ENCODE measurements at regions not wholly inside any gene's neighbourhood (a gene's known extent, or its start where the extent isn't known, plus 50 kb on each side); places are given as distances from the start of the nearest gene placed in this dataset.

DNA sequence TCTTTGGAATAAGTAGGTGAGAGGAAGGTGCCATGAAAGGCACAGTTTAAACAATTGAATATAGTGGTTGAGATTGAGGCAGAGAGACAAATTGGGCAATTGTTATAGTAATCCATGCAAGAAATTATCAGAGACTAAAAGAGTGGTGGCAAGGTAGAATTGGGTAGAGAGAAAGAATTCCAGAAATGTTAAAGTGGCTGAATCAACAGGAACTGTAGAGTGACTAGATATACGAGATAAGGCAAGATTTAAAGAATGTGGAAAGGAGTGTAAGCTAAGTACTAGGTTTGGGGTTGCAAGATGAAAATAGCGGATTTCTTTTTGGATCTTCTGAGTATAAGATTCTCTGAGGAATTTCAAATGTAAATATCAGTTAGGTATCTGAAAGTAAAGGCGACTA is 285.2 kb downstream of the DMRTA1 start:
- no peak for DNase-seq (ENCODE audit: low read depth)
- no peak overlapping the region for H3K4me3 ChIP-seq (ENCODE audit: low read depth, low read length)
- TF ChIP-seq CTCF (IDR thresholded peaks at IDR 0.05; ENCODE audit: insufficient read depth, low read length): no peak

DNA sequence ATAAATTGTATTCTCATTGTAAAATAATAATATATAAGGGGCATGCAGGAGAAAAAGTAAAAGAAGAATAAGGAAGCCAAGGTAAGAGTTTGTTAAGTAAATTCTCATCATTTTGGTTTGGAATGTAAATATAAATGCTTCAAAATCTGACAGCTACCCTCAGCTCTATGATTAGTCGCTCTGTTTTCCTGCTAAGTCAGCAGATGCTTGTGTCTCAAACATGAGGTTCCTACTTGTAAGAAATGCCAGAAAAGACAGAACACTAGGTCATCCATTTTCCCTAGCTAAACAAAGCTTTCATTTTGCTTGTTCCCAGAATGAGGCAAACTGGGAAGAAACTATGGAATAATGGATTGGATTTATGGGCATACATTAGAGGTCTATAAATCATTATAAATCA is 293.1 kb downstream of the DMRTA1 start:
- H3K4me3 ChIP-seq (ENCODE audit: low read depth, low read length): no peak overlapping the region
- no peak for DNase-seq (ENCODE audit: low read depth)
- no peak for TF ChIP-seq CTCF (IDR thresholded peaks at IDR 0.05; ENCODE audit: insufficient read depth, low read length)

GRCh38 chr9:22740781-22741180 is 294.2 kb downstream of the DMRTA1 start:
- H3K4me3 ChIP-seq (ENCODE audit: low read depth, low read length): no peak overlapping the region
- TF ChIP-seq CTCF (IDR thresholded peaks at IDR 0.05; ENCODE audit: insufficient read depth, low read length): no peak
- no peak for DNase-seq (ENCODE audit: low read depth)

- no peak overlapping the region for H3K4me3 ChIP-seq (ENCODE audit: low read depth, low read length)
- no peak for DNase-seq (ENCODE audit: low read depth)
- TF ChIP-seq CTCF (IDR thresholded peaks at IDR 0.05; ENCODE audit: insufficient read depth, low read length): no peak
Measured at GRCh38 chr9:22742401-22742800, 295.8 kb downstream of the DMRTA1 start.

DNA sequence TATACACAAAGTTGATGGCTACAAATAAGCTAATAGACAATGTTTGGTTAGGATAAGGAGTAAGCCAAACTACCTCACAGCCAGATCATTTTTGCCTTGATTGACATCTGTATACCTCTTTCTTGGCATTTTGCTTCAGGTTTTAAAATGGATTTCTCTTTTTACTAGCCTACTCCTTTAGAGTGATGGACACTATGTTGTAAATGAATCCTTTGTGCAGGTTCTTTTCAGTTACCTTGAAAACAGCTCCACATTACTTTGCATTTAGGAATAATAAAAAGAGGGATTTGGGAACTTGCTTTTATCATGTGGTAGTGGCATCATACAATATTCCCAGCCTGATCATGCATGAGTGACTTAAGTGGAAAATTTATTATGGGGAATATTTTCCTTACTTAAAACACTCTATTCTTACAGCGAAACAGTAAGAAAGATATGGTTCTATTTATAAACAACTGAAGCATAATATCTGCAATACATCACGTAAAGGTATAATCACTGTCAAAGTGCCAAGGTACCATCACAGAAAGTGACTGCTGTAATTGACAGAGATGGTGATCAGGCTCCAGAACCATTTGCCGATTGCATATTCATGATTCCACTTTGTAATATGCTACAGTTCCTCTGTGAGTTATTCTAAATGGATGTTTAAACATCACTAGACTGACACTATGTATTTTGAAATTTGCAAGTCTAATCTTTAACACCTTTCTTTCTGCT is 327.0 kb downstream of the DMRTA1 start:
- no peak for DNase-seq (ENCODE audit: low read depth)
- no peak for TF ChIP-seq CTCF (IDR thresholded peaks at IDR 0.05; ENCODE audit: insufficient read depth, low read length)
- H3K4me3 ChIP-seq (ENCODE audit: low read depth, low read length): no peak overlapping the region

DNA sequence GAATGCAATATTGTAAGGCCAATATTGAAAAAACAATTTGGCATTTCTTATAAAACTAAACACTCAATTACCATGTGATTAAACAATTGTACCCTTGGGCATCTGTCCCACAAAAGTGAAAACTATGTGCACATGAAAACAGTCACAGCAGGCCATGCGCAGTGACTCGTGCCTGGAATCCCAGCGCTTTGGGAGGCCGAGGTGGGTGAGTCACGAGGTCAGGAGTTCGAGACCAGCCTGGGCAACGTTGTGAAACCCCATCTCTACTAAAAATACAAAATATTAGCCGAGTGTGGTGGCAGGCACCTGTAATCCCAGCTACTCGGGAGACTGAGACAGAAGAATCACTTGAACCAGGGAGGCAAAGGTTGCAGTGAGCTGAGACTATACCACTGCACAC is 343.7 kb downstream of the DMRTA1 start:
- no peak for DNase-seq (ENCODE audit: low read depth)
- TF ChIP-seq CTCF (IDR thresholded peaks at IDR 0.05; ENCODE audit: insufficient read depth, low read length): no peak
- H3K4me3 ChIP-seq (ENCODE audit: low read depth, low read length): no peak overlapping the region

GRCh38 chr9:22808876-22809275 is 362.3 kb downstream of the DMRTA1 start:
- no peak overlapping the region for H3K4me3 ChIP-seq (ENCODE audit: low read depth, low read length)
- no peak for DNase-seq (ENCODE audit: low read depth)
- no peak for TF ChIP-seq CTCF (IDR thresholded peaks at IDR 0.05; ENCODE audit: insufficient read depth, low read length)

All from fibroblast of the aortic adventitia (primary cell).